Activated naive CD8-positive, alpha-beta T cell (primary cell): ENCODE measurements at regions not wholly inside any gene's neighbourhood (a gene's known extent, or its start where the extent isn't known, plus 50 kb on each side); places are given as distances from the start of the nearest gene placed in this dataset.
"Not testable (repeated sequence)": the region's sequence is repeated elsewhere in the genome, so short reads cannot be mapped to it uniquely, and the experiment has no call there.

Source experiments
- H3K27ac Mint-ChIP-seq: one replicate; pipeline ENCODE4 v1.8.0; 2021; ENCODE audit warnings: mixed read lengths
- H3K27me3 Mint-ChIP-seq: one replicate; pipeline ENCODE4 v1.8.0; 2021; ENCODE audit warnings: mixed read lengths
- H3K36me3 Mint-ChIP-seq: one replicate; pipeline ENCODE4 v1.8.0; 2021; ENCODE audit warnings: mixed read lengths
- H3K4me1 Mint-ChIP-seq: one replicate; pipeline ENCODE4 v1.8.0; 2021; ENCODE audit warnings: low read depth, mixed read lengths
- H3K4me3 Mint-ChIP-seq: one replicate; pipeline ENCODE4 v1.8.0; 2021; ENCODE audit warnings: mild to moderate bottlenecking, mixed read lengths
- H3K9me3 Mint-ChIP-seq: one replicate; pipeline ENCODE4 v1.8.0; 2021; ENCODE audit warnings: low read depth, mixed read lengths

DNA sequence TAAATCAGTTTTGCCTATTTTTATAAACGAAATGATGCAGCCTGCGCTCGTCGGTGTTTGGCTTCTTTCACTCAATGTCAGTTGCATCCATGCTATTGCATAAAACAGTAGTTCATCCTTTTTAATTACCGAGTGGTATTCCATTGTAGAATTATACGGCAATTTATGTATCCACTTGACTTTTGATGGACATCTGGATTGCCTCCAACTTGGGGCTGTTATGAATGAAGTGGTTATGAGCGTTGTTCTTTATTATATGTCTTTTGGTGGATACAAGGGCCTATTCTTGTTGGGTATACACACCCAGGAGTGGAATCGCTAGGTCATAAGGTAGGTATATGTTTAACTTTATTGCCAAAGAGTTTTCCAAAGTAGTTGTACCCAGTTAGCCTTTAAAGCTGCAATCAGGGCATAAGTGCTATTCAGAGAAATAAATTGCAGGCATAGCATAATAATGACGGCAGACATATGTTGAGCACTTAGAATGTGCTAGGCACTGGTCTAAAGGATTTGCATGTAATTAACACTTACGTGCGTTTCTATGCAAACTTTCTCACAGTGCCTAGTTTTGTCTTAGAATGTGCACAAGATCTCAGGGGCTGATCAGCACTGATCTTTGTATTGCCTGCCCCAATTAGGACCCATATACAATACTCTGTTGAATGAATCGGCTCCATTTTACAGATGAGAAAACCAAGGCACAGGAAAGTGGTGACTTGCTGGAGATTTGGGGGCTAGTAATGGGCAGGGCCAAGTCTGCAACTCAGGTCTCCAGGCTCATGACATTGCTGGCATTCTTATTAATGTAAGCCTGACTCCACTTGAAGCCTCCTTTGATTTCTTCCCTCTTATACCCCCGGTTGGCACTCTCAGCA lies 407.0 kb downstream of the BCOR start:
- Mint-ChIP-seq H3K4me3 (no peak overlapping the region), H3K27ac (no peak overlapping the region), H3K27me3 (peaks cover 2% of the 10 kb centered on the region), H3K36me3 (no peaks in the 10 kb centered on the region), H3K4me1 (no peaks in the 10 kb centered on the region), H3K9me3 (no peaks in the 10 kb centered on the region)

DNA sequence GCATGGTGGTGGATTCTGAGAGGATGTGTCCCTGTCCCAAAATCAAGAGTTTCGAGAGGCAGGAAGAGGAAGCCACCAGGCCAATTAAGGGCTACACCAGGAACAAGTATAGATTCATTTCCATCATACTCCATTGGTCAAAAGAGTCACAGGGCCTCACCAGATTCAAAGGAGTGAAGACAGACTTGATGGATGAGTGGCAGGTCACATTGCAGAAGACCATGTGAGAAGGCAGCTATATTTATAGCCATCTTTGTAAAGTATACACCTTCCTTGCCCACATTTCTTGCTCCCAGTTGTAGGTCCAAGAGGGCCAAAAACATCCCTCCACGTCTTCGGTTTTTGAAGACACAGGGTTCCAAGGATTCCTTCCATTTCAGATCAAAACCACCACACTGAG lies 406.0 kb downstream of the BCOR start:
- H3K36me3 Mint-ChIP-seq, result no peaks in the 10 kb centered on the region
- no peak overlapping the region for H3K4me3 Mint-ChIP-seq
- no peaks in the 10 kb centered on the region for H3K9me3 Mint-ChIP-seq
- no peak overlapping the region for H3K27ac Mint-ChIP-seq
- H3K27me3 Mint-ChIP-seq, result peaks cover under 1% of the 10 kb centered on the region
- no peaks in the 10 kb centered on the region for H3K4me1 Mint-ChIP-seq

DNA sequence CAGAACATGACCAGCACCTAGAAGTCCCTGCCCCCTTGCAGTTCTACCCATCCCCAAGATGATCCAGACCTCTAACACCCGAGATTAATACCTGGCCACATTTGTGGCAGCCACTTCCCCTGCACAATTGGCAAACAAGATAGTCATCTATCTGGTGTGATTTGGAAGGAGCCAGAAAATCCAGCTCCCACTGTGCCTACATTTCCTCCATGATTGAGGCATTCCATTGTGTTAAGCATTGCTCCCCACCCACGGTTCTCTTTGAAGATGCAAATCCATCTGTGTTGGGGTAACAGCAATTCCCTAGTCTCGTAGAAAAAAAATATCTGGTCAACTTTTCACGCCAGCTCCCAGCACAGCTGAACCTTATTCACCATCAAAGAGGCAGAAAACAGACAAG lies 405.0 kb downstream of the BCOR start:
- Mint-ChIP-seq H3K27ac (no peak overlapping the region), H3K9me3 (no peaks in the 10 kb centered on the region), H3K4me1 (no peaks in the 10 kb centered on the region), H3K27me3 (no peaks in the 10 kb centered on the region), H3K4me3 (no peak overlapping the region), H3K36me3 (no peaks in the 10 kb centered on the region)

DNA sequence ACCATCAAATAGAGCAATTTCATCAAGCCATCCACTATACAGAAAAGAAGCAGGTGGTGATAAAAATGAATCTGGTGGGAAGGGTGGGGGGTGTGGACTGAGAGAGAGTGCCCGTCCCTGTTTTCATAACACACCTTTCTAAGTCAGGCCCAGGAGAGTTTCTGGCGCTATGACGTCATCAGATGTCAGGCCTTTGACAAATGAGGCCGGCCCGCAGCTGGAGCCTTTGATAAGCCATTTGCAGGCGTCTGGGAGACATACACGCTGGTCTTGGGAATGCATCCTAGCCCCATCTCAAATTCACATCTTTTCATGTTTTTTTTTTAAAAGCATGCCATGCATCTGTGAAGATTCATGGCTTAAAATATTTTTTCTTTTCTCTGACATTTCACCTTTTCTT lies 404.5 kb downstream of the BCOR start:
- no peak overlapping the region for H3K4me3 Mint-ChIP-seq
- no peaks in the 10 kb centered on the region for H3K4me1 Mint-ChIP-seq
- no peaks in the 10 kb centered on the region for H3K9me3 Mint-ChIP-seq
- H3K27ac Mint-ChIP-seq, result no peak overlapping the region
- no peaks in the 10 kb centered on the region for H3K36me3 Mint-ChIP-seq
- no peaks in the 10 kb centered on the region for H3K27me3 Mint-ChIP-seq

DNA sequence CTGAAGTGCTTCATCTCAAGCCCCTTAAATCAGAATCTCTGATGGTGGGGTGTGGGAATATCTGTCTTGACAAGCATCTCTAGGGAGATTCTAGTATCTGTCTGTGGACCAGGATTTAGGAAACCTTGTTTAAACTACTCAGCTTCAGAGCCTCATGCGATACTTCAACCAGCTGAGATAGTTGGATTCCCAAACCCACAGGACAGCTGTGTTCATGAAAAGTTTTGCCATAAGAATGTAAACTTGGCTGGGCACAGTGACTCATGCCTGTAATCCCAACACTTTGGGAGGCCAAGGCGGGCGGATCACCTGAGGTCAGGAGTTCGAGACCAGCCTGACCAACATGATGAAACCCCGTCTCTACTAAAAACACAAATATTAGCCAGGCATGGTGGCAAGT lies 395.1 kb downstream of the BCOR start:
- H3K4me3 Mint-ChIP-seq, H3K9me3 Mint-ChIP-seq, H3K27ac Mint-ChIP-seq, H3K4me1 Mint-ChIP-seq, H3K36me3 Mint-ChIP-seq, H3K27me3 Mint-ChIP-seq: not testable (repeated sequence)

GRCh38 chrX:39703307-39703706 lies 394.5 kb downstream of the BCOR start:
- no peaks in the 10 kb centered on the region for H3K9me3 Mint-ChIP-seq
- H3K4me3 Mint-ChIP-seq, result no peak overlapping the region
- no peaks in the 10 kb centered on the region for H3K36me3 Mint-ChIP-seq
- H3K27ac Mint-ChIP-seq, result no peak overlapping the region
- peaks cover 1% of the 10 kb centered on the region for H3K4me1 Mint-ChIP-seq
- no peaks in the 10 kb centered on the region for H3K27me3 Mint-ChIP-seq

GRCh38 chrX:39704590-39704989 lies 393.2 kb downstream of the BCOR start:
- H3K36me3 Mint-ChIP-seq, result no peaks in the 10 kb centered on the region
- H3K9me3 Mint-ChIP-seq, result no peaks in the 10 kb centered on the region
- H3K27ac Mint-ChIP-seq, result no peak overlapping the region
- no peaks in the 10 kb centered on the region for H3K27me3 Mint-ChIP-seq
- no peak overlapping the region for H3K4me3 Mint-ChIP-seq
- H3K4me1 Mint-ChIP-seq, result peaks cover 1% of the 10 kb centered on the region

GRCh38 chrX:39705290-39705689 lies 392.5 kb downstream of the BCOR start:
- Mint-ChIP-seq H3K27me3 (no peaks in the 10 kb centered on the region), H3K9me3 (no peaks in the 10 kb centered on the region), H3K4me1 (peaks cover 1% of the 10 kb centered on the region), H3K36me3 (no peaks in the 10 kb centered on the region), H3K4me3 (no peak overlapping the region), H3K27ac (no peak overlapping the region)

GRCh38 chrX:39709364-39709763 lies 388.4 kb downstream of the BCOR start:
- H3K27ac Mint-ChIP-seq, result no peak overlapping the region
- H3K36me3 Mint-ChIP-seq, result no peaks in the 10 kb centered on the region
- H3K4me3 Mint-ChIP-seq, result no peak overlapping the region
- peaks cover 1% of the 10 kb centered on the region for H3K4me1 Mint-ChIP-seq
- H3K27me3 Mint-ChIP-seq, result no peaks in the 10 kb centered on the region
- no peaks in the 10 kb centered on the region for H3K9me3 Mint-ChIP-seq

- Mint-ChIP-seq H3K27ac (no peak overlapping the region), H3K27me3 (no peaks in the 10 kb centered on the region), H3K4me1 (peaks cover 1% of the 10 kb centered on the region), H3K9me3 (no peaks in the 10 kb centered on the region), H3K4me3 (no peak overlapping the region), H3K36me3 (no peaks in the 10 kb centered on the region)
Measured at GRCh38 chrX:39709812-39710211, 387.9 kb downstream of the BCOR start.

- Mint-ChIP-seq H3K9me3 (no peaks in the 10 kb centered on the region), H3K4me1 (peaks cover 1% of the 10 kb centered on the region), H3K4me3 (no peak overlapping the region), H3K27me3 (no peaks in the 10 kb centered on the region), H3K36me3 (no peaks in the 10 kb centered on the region), H3K27ac (no peak overlapping the region)
Measured at GRCh38 chrX:39710776-39711175, 387.0 kb downstream of the BCOR start.

GRCh38 chrX:39714471-39714870 lies 383.3 kb downstream of the BCOR start:
- H3K27me3 Mint-ChIP-seq, result no peaks in the 10 kb centered on the region
- no peaks in the 10 kb centered on the region for H3K9me3 Mint-ChIP-seq
- no peaks in the 10 kb centered on the region for H3K4me1 Mint-ChIP-seq
- H3K36me3 Mint-ChIP-seq, result no peaks in the 10 kb centered on the region
- H3K4me3 Mint-ChIP-seq, result no peak overlapping the region
- no peak overlapping the region for H3K27ac Mint-ChIP-seq

GRCh38 chrX:39716401-39716800 lies 381.4 kb downstream of the BCOR start:
- no peaks in the 10 kb centered on the region for H3K36me3 Mint-ChIP-seq
- no peak overlapping the region for H3K4me3 Mint-ChIP-seq
- H3K9me3 Mint-ChIP-seq, result no peaks in the 10 kb centered on the region
- H3K27me3 Mint-ChIP-seq, result no peaks in the 10 kb centered on the region
- H3K27ac Mint-ChIP-seq, result no peak overlapping the region
- no peaks in the 10 kb centered on the region for H3K4me1 Mint-ChIP-seq

DNA sequence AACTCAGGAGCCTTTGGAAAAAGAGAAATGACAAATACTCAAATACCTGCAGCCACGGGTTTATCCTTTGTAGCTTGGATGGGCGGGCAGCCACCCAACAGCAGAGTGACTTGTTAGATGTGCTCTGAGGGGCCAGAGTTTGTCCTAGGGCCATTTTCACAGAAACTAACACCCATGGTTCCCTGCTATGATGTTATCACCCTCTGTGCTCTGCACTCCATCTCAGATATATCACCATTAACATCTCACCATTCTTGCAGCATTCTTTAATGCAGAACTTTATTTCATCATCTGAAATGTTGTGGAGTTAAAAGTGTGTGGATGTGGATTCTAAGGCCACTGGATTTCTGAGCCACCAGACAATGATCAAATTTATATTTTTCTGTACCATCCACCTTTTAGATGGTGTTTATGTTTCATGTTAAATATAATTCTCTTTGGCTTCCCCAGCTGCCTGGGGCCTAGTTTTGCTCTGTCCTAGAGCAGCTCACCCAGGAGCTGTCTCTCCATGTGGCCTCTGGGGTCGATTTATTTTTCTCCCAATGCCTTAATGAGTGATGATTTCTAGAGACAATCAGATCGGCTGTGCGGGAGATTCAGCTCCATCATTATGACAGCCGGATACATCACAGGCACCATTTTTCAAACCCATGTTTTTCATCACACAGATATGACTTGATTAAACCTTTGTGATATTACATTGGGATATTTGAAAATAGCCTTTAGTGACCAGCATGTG lies 380.8 kb downstream of the BCOR start:
- Mint-ChIP-seq H3K9me3 (no peaks in the 10 kb centered on the region), H3K36me3 (no peaks in the 10 kb centered on the region), H3K4me3 (no peak overlapping the region), H3K4me1 (no peaks in the 10 kb centered on the region), H3K27me3 (no peaks in the 10 kb centered on the region), H3K27ac (no peak overlapping the region)

- H3K27me3 Mint-ChIP-seq, result no peaks in the 10 kb centered on the region
- no peak overlapping the region for H3K27ac Mint-ChIP-seq
- no peak overlapping the region for H3K4me3 Mint-ChIP-seq
- H3K4me1 Mint-ChIP-seq, result no peaks in the 10 kb centered on the region
- no peaks in the 10 kb centered on the region for H3K9me3 Mint-ChIP-seq
- H3K36me3 Mint-ChIP-seq, result no peaks in the 10 kb centered on the region
Measured at GRCh38 chrX:39718981-39719380, 378.8 kb downstream of the BCOR start.

GRCh38 chrX:39720945-39721344 lies 376.8 kb downstream of the BCOR start:
- H3K4me1 Mint-ChIP-seq, result peaks cover 4% of the 10 kb centered on the region
- no peaks in the 10 kb centered on the region for H3K27me3 Mint-ChIP-seq
- no peaks in the 10 kb centered on the region for H3K9me3 Mint-ChIP-seq
- no peak overlapping the region for H3K27ac Mint-ChIP-seq
- no peaks in the 10 kb centered on the region for H3K36me3 Mint-ChIP-seq
- no peak overlapping the region for H3K4me3 Mint-ChIP-seq
